WTC11 (cell line): ENCODE measurements at regions not wholly inside any gene's neighbourhood (a gene's known extent, or its start where the extent isn't known, plus 50 kb on each side); places are given as distances from the start of the nearest gene placed in this dataset.
A peak's percentile ranks its signal among the peaks of the same experiment; 100 is the strongest.

ENCODE experiments used
- ATAC-seq: fragments of 200-7000 bp; cut with Tn5 transposase; 2 replicates; pipeline ENCODE4 v1.10.0; 2021; ENCODE audit warnings: mild to moderate bottlenecking, moderate library complexity
- CTCF ChIA-PET: fragments of 300-600 bp; sonication (Branson Sonifier 250); formaldehyde crosslinking; loops from one replicate; lab custom pipeline; 2021; ENCODE audit warnings: antibody characterized with exemption; lab: Charles Lee
- POLR2A ChIA-PET: fragments of 350-600 bp; sonication (Branson Sonifier 250); formaldehyde crosslinking; loops from one replicate; lab custom pipeline; 2021; ENCODE audit warnings: antibody characterized with exemption; lab: Charles Lee
- DNase-seq: peaks from one replicate; pipeline ENCODE4 v3.0.0; 2021; ENCODE audit warnings: low spot score
- H3K27ac Mint-ChIP-seq: 2 replicates; pipeline ENCODE4 v1.8.0; 2021; ENCODE audit warnings: mixed read lengths
- H3K27me3 Mint-ChIP-seq: 2 replicates; pipeline ENCODE4 v1.8.0; 2021; ENCODE audit warnings: low read depth, mild to moderate bottlenecking, moderate library complexity, mixed read lengths
- H3K36me3 Mint-ChIP-seq: 2 replicates; pipeline ENCODE4 v1.8.0; 2021; ENCODE audit warnings: mixed read lengths
- H3K4me1 Mint-ChIP-seq: 2 replicates; pipeline ENCODE4 v1.8.0; 2022; ENCODE audit warnings: mixed read lengths
- H3K4me3 Mint-ChIP-seq: 2 replicates; pipeline ENCODE4 v1.8.0; 2021; ENCODE audit warnings: mild to moderate bottlenecking, moderate library complexity, mixed read lengths
- H3K9me3 Mint-ChIP-seq: 2 replicates; pipeline ENCODE4 v1.8.0; 2021; ENCODE audit warnings: mixed read lengths
- ATF6 ChIP-seq: sonication (generic); formaldehyde crosslinking; IDR thresholded peaks from 2 replicates; pipeline ENCODE4 v1.8.1; 2023; ENCODE audit warnings: mild to moderate bottlenecking, missing genetic modification reagents
- JAZF1 ChIP-seq: fragments of 250-450 bp; sonication (Bioruptor Pico); IDR thresholded peaks from 2 replicates; pipeline ENCODE4 v1.9.0; 2021; ENCODE audit warnings: moderate library complexity, mild to moderate bottlenecking, inconsistent platforms
- JUN ChIP-seq: sonication (generic); formaldehyde crosslinking; IDR thresholded peaks from 2 replicates; pipeline ENCODE4 v1.8.0; 2023; ENCODE audit warnings: mild to moderate bottlenecking, missing genetic modification reagents
- NFE2L1 ChIP-seq: sonication (generic); formaldehyde crosslinking; IDR thresholded peaks from 2 replicates; pipeline ENCODE4 v1.8.1; 2023; ENCODE audit warnings: missing genetic modification reagents
- NFYB ChIP-seq: sonication (generic); formaldehyde crosslinking; conservative IDR thresholded peaks from 2 replicates; pipeline ENCODE4 v1.8.0; 2022; ENCODE audit warnings: low read depth, missing genetic modification reagents
- PRRX2 ChIP-seq: fragments of 250-450 bp; sonication (Bioruptor Pico); IDR thresholded peaks from 2 replicates; pipeline ENCODE4 v1.8.0; 2021; ENCODE audit warnings: mild to moderate bottlenecking
- SOX15 ChIP-seq: fragments of 250-450 bp; sonication (Bioruptor Pico); IDR thresholded peaks from 2 replicates; pipeline ENCODE4 v1.9.0; 2021; ENCODE audit warnings: mild to moderate bottlenecking
- STAT6 ChIP-seq: sonication (generic); formaldehyde crosslinking; conservative IDR thresholded peaks from 2 replicates; pipeline ENCODE4 v1.8.1; 2023; ENCODE audit warnings: mild to moderate bottlenecking, low read depth, missing genetic modification reagents, moderate library complexity
- TEAD1 ChIP-seq: sonication (generic); formaldehyde crosslinking; IDR thresholded peaks from 2 replicates; pipeline ENCODE4 v1.8.0; 2022; ENCODE audit warnings: mild to moderate bottlenecking, missing genetic modification reagents
- ZNF232 ChIP-seq: sonication (generic); formaldehyde crosslinking; IDR thresholded peaks from 2 replicates; pipeline ENCODE4 v1.8.0; 2022; ENCODE audit warnings: mild to moderate bottlenecking, missing genetic modification reagents
- ZNF263 ChIP-seq: sonication (generic); formaldehyde crosslinking; IDR thresholded peaks from 2 replicates; pipeline ENCODE4 v1.8.1; 2022; ENCODE audit warnings: low read depth, mild to moderate bottlenecking, moderate library complexity, missing genetic modification reagents
- ZNF281 ChIP-seq: sonication (generic); formaldehyde crosslinking; IDR thresholded peaks from 2 replicates; pipeline ENCODE4 v1.8.0; 2023; ENCODE audit warnings: mild to moderate bottlenecking, missing genetic modification reagents
- ZNF532 ChIP-seq: fragments of 250-450 bp; sonication (Bioruptor Pico); IDR thresholded peaks from 2 replicates; pipeline ENCODE4 v1.9.0; 2021; ENCODE audit warnings: mild to moderate bottlenecking, borderline replicate concordance
- ZNF671 ChIP-seq: fragments of 250-450 bp; sonication (Bioruptor Pico); IDR thresholded peaks from 2 replicates; pipeline ENCODE4 v1.8.0; 2021; ENCODE audit warnings: mild to moderate bottlenecking
- TF ChIP-seq, protein P1 (sequence below): fragments of 200-600 bp; IDR thresholded peaks from 2 replicates; pipeline ENCODE4 v1.8.0; 2022; ENCODE audit warnings: antibody characterized with exemption

DNA sequence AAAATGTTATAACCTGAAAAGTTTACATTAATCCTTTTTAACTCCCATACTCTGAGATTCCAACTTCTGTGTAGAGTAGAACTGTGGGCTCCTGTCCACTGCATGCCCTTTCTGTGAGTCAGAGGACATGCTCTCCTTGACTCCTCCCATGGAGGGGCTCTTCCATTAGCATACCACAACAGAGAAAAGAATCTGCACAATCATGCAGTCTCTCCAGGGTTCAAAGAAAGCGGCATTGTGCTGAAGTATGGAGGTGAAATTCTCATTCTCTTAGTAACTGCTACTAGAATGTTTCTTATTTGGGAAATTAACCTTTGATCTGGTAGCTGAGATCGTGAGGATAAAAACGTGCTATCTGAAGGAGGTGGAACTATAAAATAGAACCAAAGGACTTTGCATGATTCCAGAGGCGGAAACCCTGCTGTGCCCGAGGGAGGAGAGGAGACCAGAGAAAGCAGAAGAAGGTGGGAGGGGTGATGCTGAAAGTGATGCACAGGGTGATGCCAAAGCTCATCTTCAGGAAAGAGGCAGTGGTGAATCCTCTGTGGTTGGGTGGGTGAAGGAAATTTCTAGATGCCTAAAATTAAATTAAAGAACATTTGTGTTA lies 202.2 kb upstream of the PCSK2 start:
- Mint-ChIP-seq H3K9me3 (peaks cover 35% of the 10 kb centered on the region), H3K27ac (peak overlapping the region; percentile 63), H3K4me3 (peak overlapping the region; percentile 42), H3K27me3 (no peaks in the 10 kb centered on the region; the same call in 1 of the 2 replicates), H3K4me1 (peaks cover 31% of the 10 kb centered on the region), H3K36me3 (peaks cover 34% of the 10 kb centered on the region)
- peak; percentile 20 for DNase-seq
- CTCF ChIA-PET: no interaction called here
- 0 out of 2 replicates have a peak, but pooled peaks have one; percentile 43 for TF ChIP-seq NFE2L1 (CRISPR knock-in tag)
- TF ChIP-seq JAZF1 (CRISPR knock-in tag): no peak
- POLR2A ChIA-PET: no interaction called here
- ATAC-seq: peak; percentile 96

DNA sequence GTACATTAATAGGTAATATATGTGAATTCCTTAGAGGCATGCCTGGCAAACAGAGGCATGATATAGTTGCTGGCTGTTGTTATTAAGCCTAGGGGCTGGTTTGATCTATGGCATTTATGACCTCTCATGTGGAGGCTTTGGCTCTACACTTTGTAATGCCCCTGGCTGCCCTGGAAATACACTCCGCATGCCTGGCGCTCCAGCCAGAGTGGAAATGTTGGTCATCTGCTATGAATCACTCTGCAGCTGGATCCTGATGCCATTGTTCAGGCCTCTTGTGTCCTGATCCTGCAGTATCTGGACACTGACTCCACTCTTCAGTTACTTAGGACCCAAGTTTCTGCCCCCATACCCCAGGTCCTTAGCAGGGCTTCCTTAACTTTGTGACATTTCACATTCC lies 200.5 kb upstream of the PCSK2 start:
- DNase-seq: no peak
- POLR2A ChIA-PET: no interaction called here
- Mint-ChIP-seq H3K36me3 (peaks cover 34% of the 10 kb centered on the region), H3K27me3 (no peaks in the 10 kb centered on the region; the same call in 1 of the 2 replicates), H3K27ac (no peak overlapping the region), H3K9me3 (peaks cover 42% of the 10 kb centered on the region), H3K4me1 (peaks cover 31% of the 10 kb centered on the region), H3K4me3 (no peak overlapping the region)
- ATAC-seq: no peak
- TF ChIP-seq ZNF281 (CRISPR knock-in tag) (no peak), SOX15 (CRISPR knock-in tag) (no peak), TEAD1 (CRISPR knock-in tag) (no peak)
- CTCF ChIA-PET: no interaction called here

- H3K27ac Mint-ChIP-seq: no peak overlapping the region
- ChIA-PET CTCF (no interaction called here), POLR2A (no interaction called here)
- TF ChIP-seq NFE2L1 (CRISPR knock-in tag) (no peak), ATF6 (CRISPR knock-in tag) (no peak), JUN (CRISPR knock-in tag) (no peak), ZNF671 (CRISPR knock-in tag) (no peak), PRRX2 (CRISPR knock-in tag) (no peak), ZNF263 (CRISPR knock-in tag) (no peak), ZNF532 (CRISPR knock-in tag) (no peak), STAT6 (CRISPR knock-in tag) (no peak), JAZF1 (CRISPR knock-in tag) (no peak), NFYB (CRISPR knock-in tag) (no peak), ZNF232 (CRISPR knock-in tag) (no peak), TEAD1 (CRISPR knock-in tag) (no peak)
- TF ChIP-seq, protein P1, sequence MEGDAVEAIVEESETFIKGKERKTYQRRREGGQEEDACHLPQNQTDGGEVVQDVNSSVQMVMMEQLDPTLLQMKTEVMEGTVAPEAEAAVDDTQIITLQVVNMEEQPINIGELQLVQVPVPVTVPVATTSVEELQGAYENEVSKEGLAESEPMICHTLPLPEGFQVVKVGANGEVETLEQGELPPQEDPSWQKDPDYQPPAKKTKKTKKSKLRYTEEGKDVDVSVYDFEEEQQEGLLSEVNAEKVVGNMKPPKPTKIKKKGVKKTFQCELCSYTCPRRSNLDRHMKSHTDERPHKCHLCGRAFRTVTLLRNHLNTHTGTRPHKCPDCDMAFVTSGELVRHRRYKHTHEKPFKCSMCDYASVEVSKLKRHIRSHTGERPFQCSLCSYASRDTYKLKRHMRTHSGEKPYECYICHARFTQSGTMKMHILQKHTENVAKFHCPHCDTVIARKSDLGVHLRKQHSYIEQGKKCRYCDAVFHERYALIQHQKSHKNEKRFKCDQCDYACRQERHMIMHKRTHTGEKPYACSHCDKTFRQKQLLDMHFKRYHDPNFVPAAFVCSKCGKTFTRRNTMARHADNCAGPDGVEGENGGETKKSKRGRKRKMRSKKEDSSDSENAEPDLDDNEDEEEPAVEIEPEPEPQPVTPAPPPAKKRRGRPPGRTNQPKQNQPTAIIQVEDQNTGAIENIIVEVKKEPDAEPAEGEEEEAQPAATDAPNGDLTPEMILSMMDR: no peak
- H3K9me3 Mint-ChIP-seq: peaks cover 46% of the 10 kb centered on the region
- DNase-seq (no peak), ATAC-seq (no peak)
- peaks cover 12% of the 10 kb centered on the region for H3K4me1 Mint-ChIP-seq
- H3K27me3 Mint-ChIP-seq: no peaks in the 10 kb centered on the region; the same call in 1 of the 2 replicates
- no peak overlapping the region for H3K4me3 Mint-ChIP-seq
- H3K36me3 Mint-ChIP-seq: peaks cover 34% of the 10 kb centered on the region
These were observed 197.1 kb upstream of the PCSK2 start for GRCh38 chr20:17029698-17030097.
